ENCODE measurements at regions not wholly inside any gene's neighbourhood (a gene's known extent, or its start where the extent isn't known, plus 50 kb on each side); places are given as distances from the start of the nearest gene placed in this dataset.

- TF ChIP-seq CTCF (IDR thresholded peaks at IDR 0.05), result no peak
- no peak for TF ChIP-seq EP300 (IDR thresholded peaks at IDR 0.05)
- no peak for TF ChIP-seq POLR2A (IDR thresholded peaks at IDR 0.05)
- no peak for TF ChIP-seq POLR2AphosphoS5 (IDR thresholded peaks at IDR 0.05)
These were observed 66.7 kb upstream of the ARMC2 start for GRCh38 chr6:108781419-108782100.

All from stomach (tissue), 4 donors.